Mesendoderm (in vitro differentiated cells): ENCODE measurements at regions not wholly inside any gene's neighbourhood (a gene's known extent, or its start where the extent isn't known, plus 50 kb on each side); places are given as distances from the start of the nearest gene placed in this dataset.

ENCODE experiments used
- DNase-seq: peaks from one replicate; pipeline ENCODE4 v3.0.0; 2013
- H2AK5ac ChIP-seq: 2 replicates; pipeline ENCODE4 v1.6.1; 2013; ENCODE audit warnings: low read length, inconsistent platforms
- H2BK120ac ChIP-seq: 2 replicates; pipeline ENCODE4 v1.6.1; 2013; ENCODE audit warnings: low read depth, mild to moderate bottlenecking, low read length, moderate library complexity, mixed read lengths
- H2BK15ac ChIP-seq: replicated peaks from 2 replicates; pipeline ENCODE4 v1.6.1; 2013; ENCODE audit warnings: low read depth, mild to moderate bottlenecking, moderate library complexity
- H2BK5ac ChIP-seq: 2 replicates; pipeline ENCODE4 v1.6.1; 2013; ENCODE audit warnings: low read length, inconsistent platforms
- H3K18ac ChIP-seq: 2 replicates; pipeline ENCODE4 v1.6.1; 2013; ENCODE audit warnings: mild to moderate bottlenecking, low read length, mixed read lengths
- H3K23ac ChIP-seq: one replicate; pipeline ENCODE4 v1.6.1; 2013; ENCODE audit warnings: low read length
- H3K27ac ChIP-seq: 2 replicates; pipeline ENCODE4 v1.5.1; 2013; ENCODE audit warnings: low read depth, mild to moderate bottlenecking, inconsistent platforms, low read length, moderate library complexity
- H3K27me3 ChIP-seq: 2 replicates; pipeline ENCODE4 v1.6.1; 2013; ENCODE audit warnings: low read length, control low read depth, mild to moderate bottlenecking, inconsistent platforms; ENCODE audit not compliant: insufficient read depth, poor library complexity
- H3K36me3 ChIP-seq: 2 replicates; pipeline ENCODE4 v1.6.1; 2013; ENCODE audit warnings: low read length, inconsistent platforms; ENCODE audit not compliant: control insufficient read depth, insufficient read depth
- H3K4ac ChIP-seq: one replicate; pipeline ENCODE4 v1.6.1; 2013; ENCODE audit warnings: low read depth, mild to moderate bottlenecking, low read length, moderate library complexity
- H3K4me1 ChIP-seq: 2 replicates; pipeline ENCODE4 v1.6.1; 2013; ENCODE audit warnings: low read depth, low read length, inconsistent platforms; ENCODE audit not compliant: control insufficient read depth
- H3K4me2 ChIP-seq: 2 replicates; pipeline ENCODE4 v1.6.1; 2013; ENCODE audit warnings: low read length
- H3K4me3 ChIP-seq: 2 replicates; pipeline ENCODE4 v1.5.1; 2013; ENCODE audit warnings: mild to moderate bottlenecking, low read length
- H3K56ac ChIP-seq: one replicate; pipeline ENCODE4 v1.6.1; 2013; ENCODE audit warnings: low read length
- H3K79me1 ChIP-seq: 2 replicates; pipeline ENCODE4 v1.6.1; 2013; ENCODE audit warnings: low read length, inconsistent platforms
- H3K79me2 ChIP-seq: 2 replicates; pipeline ENCODE4 v1.6.1; 2013; ENCODE audit warnings: mild to moderate bottlenecking, low read length; ENCODE audit not compliant: control insufficient read depth, insufficient read depth
- H3K9ac ChIP-seq: 2 replicates; pipeline ENCODE4 v1.6.1; 2013; ENCODE audit warnings: low read length, inconsistent platforms
- H4K5ac ChIP-seq: one replicate; pipeline ENCODE4 v1.6.1; 2013; ENCODE audit warnings: low read length
- H4K8ac ChIP-seq: one replicate; pipeline ENCODE4 v1.6.1; 2013; ENCODE audit warnings: low read depth, mild to moderate bottlenecking, control low read depth, low read length, moderate library complexity
- WGBS: extraction: QIAGEN DNeasy Blood & Tissue Kit; methylation state at CpG from one replicate; pipeline ENCODE4 v1.1.7; 2013; ENCODE audit warnings: low lambda C conversion rate, missing lambda C conversion rate; ENCODE audit not compliant: insufficient coverage; ENCODE audit errors: extremely low coverage; 5-methylcytosine and 5-hydroxymethylcytosine counted together

DNA sequence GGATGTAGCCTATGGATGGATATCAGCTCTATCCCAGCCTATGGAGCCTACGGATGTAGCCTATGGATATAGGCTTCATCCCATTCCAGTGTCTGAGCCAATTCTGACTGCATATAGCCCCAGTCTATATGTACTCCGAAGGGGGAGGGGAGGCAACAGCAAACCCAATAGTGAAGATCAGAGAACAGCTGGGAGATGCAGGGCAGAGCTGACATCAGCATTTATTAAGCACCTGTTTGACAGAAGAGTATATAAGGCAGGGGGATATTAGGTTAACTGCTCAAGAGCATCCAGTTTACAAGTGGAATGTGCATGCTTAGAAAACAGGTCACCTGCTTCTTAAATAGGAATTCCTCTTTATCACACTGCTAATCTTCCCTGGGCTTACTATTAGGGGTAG, 85.2 kb downstream of the TNFAIP3 start:
- Histone ChIP-seq H2BK15ac (no peak overlapping the region), H3K4me3 (no peak overlapping the region), H3K4me2 (no peak overlapping the region), H4K5ac (no peak overlapping the region), H2BK5ac (no peak overlapping the region), H3K27me3 (no peaks in the 10 kb centered on the region), H4K8ac (no peak overlapping the region), H2BK120ac (no peak overlapping the region), H3K27ac (no peak overlapping the region), H3K9ac (no peak overlapping the region), H3K79me2 (no peaks in the 10 kb centered on the region), H2AK5ac (no peak overlapping the region), H3K56ac (no peak overlapping the region), H3K23ac (no peak overlapping the region), H3K79me1 (no peaks in the 10 kb centered on the region), H3K18ac (no peak overlapping the region), H3K36me3 (no peaks in the 10 kb centered on the region), H3K4me1 (no peaks in the 10 kb centered on the region), H3K4ac (no peak overlapping the region)
- no CpG with 5 or more reads among the region's 2 CpGs for WGBS
- no peak for DNase-seq

DNA sequence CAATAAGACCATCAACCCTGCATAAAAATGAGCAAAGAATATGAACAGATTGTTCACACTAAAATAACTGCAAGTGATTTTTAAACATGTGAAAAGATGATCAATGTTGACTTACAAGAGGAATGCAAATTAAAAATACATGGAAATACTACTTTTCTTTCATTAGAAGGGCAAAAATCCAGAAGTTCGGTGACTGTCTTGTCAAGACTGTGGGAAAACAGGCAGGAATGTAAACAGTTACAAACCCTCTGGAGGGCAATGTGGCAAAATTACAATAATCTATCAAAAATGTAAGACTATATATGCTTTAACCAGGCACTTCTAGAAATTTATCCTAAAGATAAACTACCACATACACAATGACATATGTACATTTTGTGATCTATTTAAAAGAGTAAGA, 86.7 kb downstream of the TNFAIP3 start:
- Histone ChIP-seq H3K4ac (no peak overlapping the region), H3K4me3 (no peak overlapping the region), H2BK5ac (no peak overlapping the region), H3K4me1 (no peaks in the 10 kb centered on the region), H3K4me2 (no peak overlapping the region), H4K8ac (no peak overlapping the region), H3K36me3 (no peaks in the 10 kb centered on the region), H3K79me1 (no peaks in the 10 kb centered on the region), H3K18ac (no peak overlapping the region), H2AK5ac (no peak overlapping the region), H2BK120ac (no peak overlapping the region), H3K79me2 (no peaks in the 10 kb centered on the region), H3K27ac (no peak overlapping the region), H3K56ac (no peak overlapping the region), H3K9ac (no peak overlapping the region), H2BK15ac (no peak overlapping the region), H4K5ac (no peak overlapping the region), H3K27me3 (no peaks in the 10 kb centered on the region), H3K23ac (no peak overlapping the region)
- WGBS, result no CpG with 5 or more reads among the region's 1 CpG
- DNase-seq, result no peak

DNA sequence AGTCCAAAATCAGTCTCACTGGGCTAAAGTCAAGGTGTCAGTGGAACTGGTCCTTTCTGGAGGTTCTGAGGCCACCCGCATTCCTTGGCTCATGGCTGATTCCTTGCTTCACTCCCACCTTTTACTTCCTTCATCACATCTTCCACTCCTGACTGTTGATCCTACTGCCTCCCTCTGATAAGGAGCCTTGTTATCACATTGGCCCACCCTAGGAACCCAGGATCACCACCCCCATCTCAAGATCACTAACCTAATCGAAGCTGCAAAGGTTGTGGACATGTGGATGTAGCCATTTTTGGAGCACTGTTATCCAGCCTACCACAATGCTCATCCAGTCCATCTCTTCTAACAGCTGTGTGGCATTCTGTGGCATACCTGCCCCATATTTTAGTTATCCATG, 87.2 kb downstream of the TNFAIP3 start:
- Histone ChIP-seq H4K5ac (no peak overlapping the region), H3K27ac (no peak overlapping the region)

DNA sequence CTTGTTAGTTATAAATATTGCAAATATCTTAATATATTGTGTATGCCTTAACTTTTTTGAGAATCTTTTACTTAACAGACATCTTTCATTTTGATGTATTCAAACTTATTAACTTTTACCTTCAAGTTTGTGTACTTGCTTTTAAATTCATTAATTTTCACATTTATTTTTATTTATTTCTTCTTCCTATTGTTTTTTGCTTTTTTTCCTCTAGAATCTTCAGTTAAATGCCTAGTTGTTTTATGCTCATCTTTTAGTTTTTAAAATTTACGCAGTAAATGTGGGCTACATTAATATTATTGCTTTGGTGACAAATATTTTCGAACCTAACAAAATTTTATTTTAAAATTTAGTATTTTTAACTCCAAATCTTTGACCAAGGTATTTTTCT, 89.0 kb downstream of the TNFAIP3 start:
- Histone ChIP-seq H4K5ac (no peak overlapping the region), H2BK120ac (no peak overlapping the region), H3K4me2 (no peak overlapping the region), H3K79me1 (no peaks in the 10 kb centered on the region), H3K18ac (no peak overlapping the region), H4K8ac (no peak overlapping the region), H3K9ac (no peak overlapping the region), H3K4me3 (no peak overlapping the region), H2AK5ac (no peak overlapping the region), H2BK15ac (no peak overlapping the region), H3K36me3 (no peaks in the 10 kb centered on the region), H2BK5ac (no peak overlapping the region), H3K4ac (no peak overlapping the region), H3K4me1 (no peaks in the 10 kb centered on the region), H3K27ac (no peak overlapping the region), H3K79me2 (no peaks in the 10 kb centered on the region), H3K27me3 (no peaks in the 10 kb centered on the region), H3K56ac (no peak overlapping the region), H3K23ac (no peak overlapping the region)
- no peak for DNase-seq
- 100% methylated on average over 1 of the region's 2 CpGs for WGBS

More for the DNA sequence above, 87.2 kb downstream of the TNFAIP3 start:
- Histone ChIP-seq H3K79me1 (no peaks in the 10 kb centered on the region), H3K4me3 (no peak overlapping the region), H2AK5ac (no peak overlapping the region), H4K8ac (no peak overlapping the region), H3K23ac (no peak overlapping the region), H2BK15ac (no peak overlapping the region), H3K56ac (no peak overlapping the region), H3K4me1 (no peaks in the 10 kb centered on the region), H2BK5ac (no peak overlapping the region), H2BK120ac (no peak overlapping the region), H3K9ac (no peak overlapping the region), H3K36me3 (no peaks in the 10 kb centered on the region), H3K4ac (no peak overlapping the region), H3K79me2 (no peaks in the 10 kb centered on the region), H3K27me3 (no peaks in the 10 kb centered on the region), H3K18ac (no peak overlapping the region), H3K4me2 (no peak overlapping the region)
- WGBS, result no CpG with 5 or more reads among the region's 2 CpGs
- DNase-seq, result no peak

DNA sequence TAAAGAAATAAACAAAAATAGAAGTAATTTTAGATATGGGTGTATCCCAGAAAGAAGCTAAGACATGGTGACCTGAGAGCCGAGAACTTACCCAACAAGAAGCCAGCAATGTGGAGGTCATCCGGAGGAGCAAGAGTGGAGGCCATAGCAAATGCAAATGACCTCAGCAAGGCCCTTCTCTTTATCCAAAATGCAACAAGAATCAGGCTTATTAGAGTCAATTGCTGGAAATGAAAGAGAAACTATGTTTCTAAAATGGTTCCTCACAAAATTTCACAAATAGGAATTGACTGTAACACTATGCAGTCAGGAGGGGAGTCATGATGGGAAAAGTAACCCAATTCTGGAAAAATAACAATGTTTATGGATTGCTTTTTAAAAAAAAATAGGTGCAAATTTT, 90.4 kb downstream of the TNFAIP3 start:
- no peak overlapping the region for H2AK5ac ChIP-seq
- H2BK120ac ChIP-seq, result no peak overlapping the region
- no peak overlapping the region for H3K27ac ChIP-seq
- no peaks in the 10 kb centered on the region for H3K79me2 ChIP-seq
- DNase-seq, result no peak
- no peak overlapping the region for H3K4ac ChIP-seq
- H3K36me3 ChIP-seq, result no peaks in the 10 kb centered on the region
- H2BK15ac ChIP-seq, result no peak overlapping the region
- no peaks in the 10 kb centered on the region for H3K27me3 ChIP-seq
- WGBS, result no CpG with 5 or more reads among the region's 2 CpGs
- no peak overlapping the region for H3K56ac ChIP-seq
- no peaks in the 10 kb centered on the region for H3K4me1 ChIP-seq
- no peak overlapping the region for H4K8ac ChIP-seq
- H3K18ac ChIP-seq, result no peak overlapping the region
- no peak overlapping the region for H3K4me2 ChIP-seq
- no peak overlapping the region for H3K9ac ChIP-seq
- H3K79me1 ChIP-seq, result no peaks in the 10 kb centered on the region
- no peak overlapping the region for H3K4me3 ChIP-seq
- no peak overlapping the region for H2BK5ac ChIP-seq
- no peak overlapping the region for H4K5ac ChIP-seq
- no peak overlapping the region for H3K23ac ChIP-seq

DNA sequence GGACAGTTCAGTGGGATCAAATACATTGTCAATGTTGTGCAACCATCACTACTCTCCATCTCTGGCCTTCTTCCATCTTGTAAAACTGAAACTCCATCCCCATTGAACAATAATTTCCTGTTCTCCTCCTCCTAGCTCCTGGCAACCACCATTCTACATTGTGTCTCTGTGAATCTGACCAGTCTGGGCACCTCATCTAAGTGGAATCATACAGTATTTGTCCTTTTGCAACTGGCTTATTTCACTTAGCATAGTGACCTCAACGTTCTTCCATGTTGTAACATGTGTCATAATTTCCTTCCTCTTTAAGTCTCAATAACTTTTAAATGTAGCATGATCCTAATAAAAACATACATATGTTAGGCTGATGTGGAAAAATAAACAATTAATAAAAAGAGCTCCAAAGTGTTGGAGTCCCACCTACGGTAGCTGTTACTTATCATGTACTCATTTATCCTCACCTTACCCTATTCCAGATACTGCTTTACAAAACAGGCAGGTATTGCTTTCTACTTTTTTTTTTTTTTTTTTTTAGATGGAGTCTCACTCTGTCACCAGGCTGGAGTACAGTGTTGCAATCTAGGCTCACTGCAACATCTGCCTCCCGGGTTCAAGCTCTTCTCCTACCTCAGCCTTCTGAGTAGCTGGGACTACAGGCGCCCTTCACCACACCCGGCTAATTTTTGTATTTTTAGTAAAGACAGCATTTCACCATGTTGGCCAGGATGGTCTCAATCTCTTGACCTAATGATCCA, 91.9 kb downstream of the TNFAIP3 start:
- no peak for DNase-seq
- no peaks in the 10 kb centered on the region for H3K4me1 ChIP-seq

More for the DNA sequence above, 91.9 kb downstream of the TNFAIP3 start:
- Histone ChIP-seq H2BK120ac (no peak overlapping the region), H3K4me3 (no peak overlapping the region), H3K79me2 (no peaks in the 10 kb centered on the region), H3K9ac (no peak overlapping the region), H4K5ac (no peak overlapping the region), H4K8ac (peak overlapping the region; percentile 5), H3K36me3 (no peaks in the 10 kb centered on the region), H3K23ac (no peak overlapping the region), H2BK15ac (no peak overlapping the region), H3K56ac (no peak overlapping the region), H2BK5ac (no peak overlapping the region), H2AK5ac (no peak overlapping the region), H3K4ac (no peak overlapping the region), H3K27me3 (no peaks in the 10 kb centered on the region), H3K27ac (no peak overlapping the region), H3K18ac (no peak overlapping the region), H3K4me2 (no peak overlapping the region), H3K79me1 (no peaks in the 10 kb centered on the region)
- no CpG with 5 or more reads among the region's 5 CpGs for WGBS
